Trophoblast cell (in vitro differentiated cells and primary cell): ENCODE measurements at regions not wholly inside any gene's neighbourhood (a gene's known extent, or its start where the extent isn't known, plus 50 kb on each side); places are given as distances from the start of the nearest gene placed in this dataset.

Experiments
- DNase-seq, 2 donors: peaks; one replicate each; pipeline ENCODE4 v3.0.0-alpha.2; 2016
- H2AFZ ChIP-seq: 2 replicates; pipeline ENCODE4 v1.6.1; 2013; ENCODE audit warnings: low read length, moderate library complexity, mild to moderate bottlenecking; ENCODE audit not compliant: insufficient read depth, poor library complexity
- H2AK5ac ChIP-seq: 2 replicates; pipeline ENCODE4 v1.6.1; 2013; ENCODE audit warnings: mild to moderate bottlenecking, low read length
- H2BK120ac ChIP-seq: 2 replicates; pipeline ENCODE4 v1.6.1; 2013; ENCODE audit warnings: low read length, mild to moderate bottlenecking, moderate library complexity; ENCODE audit not compliant: insufficient read depth, poor library complexity
- H2BK12ac ChIP-seq: 2 replicates; pipeline ENCODE4 v1.6.1; 2013; ENCODE audit warnings: mild to moderate bottlenecking, low read length, moderate library complexity
- H2BK5ac ChIP-seq: 2 replicates; pipeline ENCODE4 v1.6.1; 2013; ENCODE audit warnings: low read length, low read depth, moderate library complexity, mild to moderate bottlenecking; ENCODE audit not compliant: poor library complexity
- H3K14ac ChIP-seq: 2 replicates; pipeline ENCODE4 v1.6.1; 2013; ENCODE audit warnings: mild to moderate bottlenecking, low read length
- H3K18ac ChIP-seq: 2 replicates; pipeline ENCODE4 v1.6.1; 2013; ENCODE audit warnings: mild to moderate bottlenecking, low read length
- H3K23ac ChIP-seq: 2 replicates; pipeline ENCODE4 v1.6.1; 2013; ENCODE audit warnings: low read length
- H3K27ac ChIP-seq: 2 replicates; pipeline ENCODE4 v1.5.1; 2013; ENCODE audit warnings: low read depth, mild to moderate bottlenecking, inconsistent platforms, low read length, moderate library complexity
- H3K27me3 ChIP-seq: 2 replicates; pipeline ENCODE4 v1.6.1; 2013; ENCODE audit warnings: inconsistent platforms, mild to moderate bottlenecking, low read length, moderate library complexity; ENCODE audit not compliant: insufficient read depth
- H3K36me3 ChIP-seq, 2 experiments: 1 replicate in 1 of 2; 2 replicates in 1 of 2; pipeline ENCODE4 v1.6.1; 2013; ENCODE audit warnings: low read length in 2 of 2, mild to moderate bottlenecking in 2 of 2, moderate library complexity in 1 of 2; ENCODE audit not compliant: insufficient read depth in 2 of 2, control insufficient read depth in 1 of 2
- H3K4ac ChIP-seq: 2 replicates; pipeline ENCODE4 v1.6.1; 2013; ENCODE audit warnings: low read depth, mild to moderate bottlenecking, low read length, moderate library complexity
- H3K4me1 ChIP-seq, 2 experiments: 1 replicate in 1 of 2; 2 replicates in 1 of 2; pipeline ENCODE4 v1.6.1; 2013; ENCODE audit warnings: low read length in 2 of 2, mild to moderate bottlenecking in 2 of 2, moderate library complexity in 1 of 2; ENCODE audit not compliant: insufficient read depth in 2 of 2, control insufficient read depth in 1 of 2
- H3K4me2 ChIP-seq: 2 replicates; pipeline ENCODE4 v1.6.1; 2013; ENCODE audit warnings: inconsistent platforms, mild to moderate bottlenecking, low read length, moderate library complexity
- H3K4me3 ChIP-seq: 2 replicates; pipeline ENCODE4 v1.5.1; 2013; ENCODE audit warnings: mild to moderate bottlenecking, low read depth, low read length, inconsistent platforms
- H3K79me1 ChIP-seq: one replicate; pipeline ENCODE4 v1.6.1; 2013; ENCODE audit warnings: low read length
- H3K79me2 ChIP-seq: 2 replicates; pipeline ENCODE4 v1.6.1; 2013; ENCODE audit warnings: low read length, mild to moderate bottlenecking; ENCODE audit not compliant: control insufficient read depth, insufficient read depth, poor library complexity
- H3K9ac ChIP-seq: 2 replicates; pipeline ENCODE4 v1.6.1; 2013; ENCODE audit warnings: mild to moderate bottlenecking, low read length
- H3K9me3 ChIP-seq: 2 replicates; pipeline ENCODE4 v1.6.1; 2013; ENCODE audit warnings: low read depth, mild to moderate bottlenecking, control low read depth, inconsistent platforms, low read length; ENCODE audit not compliant: insufficient read depth
- H4K12ac ChIP-seq: 2 replicates; pipeline ENCODE4 v1.6.1; 2013; ENCODE audit warnings: low read depth, mild to moderate bottlenecking, low read length, moderate library complexity
- H4K8ac ChIP-seq: 2 replicates; pipeline ENCODE4 v1.6.1; 2013; ENCODE audit warnings: low read depth, mild to moderate bottlenecking, low read length, moderate library complexity
- H4K91ac ChIP-seq: one replicate; pipeline ENCODE4 v1.6.1; 2013; ENCODE audit warnings: low read depth, mild to moderate bottlenecking, low read length, moderate library complexity
- WGBS: extraction: QIAGEN DNeasy Blood & Tissue Kit; methylation state at CpG from one replicate; pipeline ENCODE4 v1.1.7; 2013; ENCODE audit warnings: missing lambda C conversion rate; ENCODE audit not compliant: insufficient read length, insufficient coverage; ENCODE audit errors: extremely low coverage; 5-methylcytosine and 5-hydroxymethylcytosine counted together

DNA sequence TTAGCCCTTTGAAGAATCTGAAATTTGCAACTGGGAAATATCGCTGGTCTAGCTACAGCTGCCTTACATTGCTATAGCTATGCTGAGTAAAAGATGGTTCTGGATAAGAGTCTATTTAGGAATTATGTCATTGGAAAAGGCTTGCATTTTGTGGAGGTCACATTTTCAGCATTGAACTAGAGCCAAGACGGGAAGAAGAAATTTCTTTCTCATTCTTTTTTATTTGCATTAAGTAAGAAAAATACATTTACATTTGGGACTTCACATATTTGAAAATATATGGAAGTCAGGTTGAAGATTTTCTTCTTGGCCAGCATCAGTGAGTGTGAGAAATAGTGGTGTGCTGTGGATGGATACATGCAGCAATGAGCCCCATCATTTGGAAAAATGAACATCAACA lies 291.6 kb downstream of the PTBP2 start:
- no peak overlapping the region for H2BK5ac ChIP-seq
- H3K18ac ChIP-seq = no peak overlapping the region
- no CpG with 5 or more reads among the region's 2 CpGs for WGBS
- no peak overlapping the region for H2AFZ ChIP-seq
- no peak overlapping the region for H4K91ac ChIP-seq
- no peak overlapping the region for H2BK12ac ChIP-seq
- H3K23ac ChIP-seq = no peak overlapping the region
- no peaks in the 10 kb centered on the region for H3K4me1 ChIP-seq
- no peak overlapping the region for H3K4me2 ChIP-seq
- H3K9me3 ChIP-seq = no peaks in the 10 kb centered on the region
- H2AK5ac ChIP-seq = no peak overlapping the region
- H3K36me3 ChIP-seq = no peaks in the 10 kb centered on the region
- H3K14ac ChIP-seq = no peak overlapping the region
- H4K8ac ChIP-seq = no peak overlapping the region
- H4K12ac ChIP-seq = no peak overlapping the region
- no peaks in the 10 kb centered on the region for H3K27me3 ChIP-seq
- no peak overlapping the region for H3K27ac ChIP-seq
- no peak overlapping the region for H2BK120ac ChIP-seq
- H3K4ac ChIP-seq = no peak overlapping the region
- no peak overlapping the region for H3K9ac ChIP-seq
- peak in 1 of 2 donors; percentile 36 for DNase-seq
- no peaks in the 10 kb centered on the region for H3K79me1 ChIP-seq
- H3K4me3 ChIP-seq = no peak overlapping the region
- H3K79me2 ChIP-seq = no peaks in the 10 kb centered on the region

DNA sequence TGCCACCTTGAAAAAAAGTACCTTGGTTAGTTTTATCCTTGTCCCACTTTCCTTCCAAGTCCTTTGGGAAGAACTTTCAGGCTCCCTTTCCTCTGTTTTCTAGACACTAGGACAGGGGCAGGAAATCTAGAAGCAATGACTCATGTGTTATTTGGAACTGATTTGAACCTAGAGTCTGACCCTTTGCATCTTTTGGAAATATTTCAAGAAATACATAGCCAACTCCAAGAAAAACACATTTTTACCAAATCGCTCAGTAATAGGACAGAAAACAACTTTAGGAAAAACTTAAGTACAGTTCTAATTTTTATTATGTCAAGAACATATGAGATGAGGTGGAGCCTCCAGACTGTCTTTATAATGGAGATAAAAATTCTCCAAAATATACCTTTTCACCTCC lies 292.4 kb downstream of the PTBP2 start:
- DNase-seq = no peak
- Histone ChIP-seq H3K4me3 (no peak overlapping the region), H3K9me3 (no peaks in the 10 kb centered on the region), H4K12ac (no peak overlapping the region), H3K23ac (no peak overlapping the region), H2AK5ac (no peak overlapping the region), H3K36me3 (no peaks in the 10 kb centered on the region), H2BK120ac (no peak overlapping the region), H3K79me2 (no peaks in the 10 kb centered on the region), H2AFZ (no peak overlapping the region), H3K4me1 (no peaks in the 10 kb centered on the region), H3K18ac (no peak overlapping the region), H3K27me3 (no peaks in the 10 kb centered on the region), H3K27ac (no peak overlapping the region), H2BK12ac (no peak overlapping the region), H3K79me1 (no peaks in the 10 kb centered on the region), H2BK5ac (no peak overlapping the region), H3K14ac (no peak overlapping the region), H4K91ac (no peak overlapping the region), H3K9ac (no peak overlapping the region), H3K4me2 (no peak overlapping the region), H4K8ac (no peak overlapping the region), H3K4ac (no peak overlapping the region)
- WGBS = no CpG with 5 or more reads among the region's 1 CpG

DNA sequence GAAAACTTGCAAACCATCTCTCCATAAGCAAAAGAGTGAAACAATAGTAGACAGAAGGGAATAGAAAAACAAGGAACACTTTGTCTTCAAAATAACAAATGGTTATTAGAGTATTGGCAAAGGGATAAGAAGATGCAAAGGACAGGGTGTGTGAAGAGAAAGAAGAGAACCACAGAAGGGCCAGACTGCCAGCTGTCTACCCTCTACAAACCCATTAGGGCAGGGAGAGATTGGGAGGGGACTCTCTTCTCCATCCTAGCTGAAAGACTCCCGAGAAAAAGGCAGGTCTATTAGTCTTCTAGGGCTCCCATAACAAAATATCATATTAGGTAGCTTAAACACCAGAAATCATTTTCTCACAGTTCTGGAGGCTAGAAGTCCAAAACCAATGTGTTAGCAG lies 292.8 kb downstream of the PTBP2 start:
- H2AFZ ChIP-seq = no peak overlapping the region
- no peak for DNase-seq
- no peak overlapping the region for H2BK120ac ChIP-seq
- no peak overlapping the region for H4K8ac ChIP-seq
- H4K12ac ChIP-seq = no peak overlapping the region
- H2BK12ac ChIP-seq = no peak overlapping the region
- no peak overlapping the region for H3K4ac ChIP-seq
- no peaks in the 10 kb centered on the region for H3K79me1 ChIP-seq
- H2BK5ac ChIP-seq = no peak overlapping the region
- H4K91ac ChIP-seq = no peak overlapping the region
- no peaks in the 10 kb centered on the region for H3K9me3 ChIP-seq
- no peaks in the 10 kb centered on the region for H3K27me3 ChIP-seq
- WGBS = no CpG with 5 or more reads among the region's 1 CpG
- H3K4me1 ChIP-seq = no peaks in the 10 kb centered on the region
- H3K4me2 ChIP-seq = no peak overlapping the region
- H3K14ac ChIP-seq = no peak overlapping the region
- no peak overlapping the region for H3K4me3 ChIP-seq
- H3K23ac ChIP-seq = no peak overlapping the region
- H2AK5ac ChIP-seq = no peak overlapping the region
- no peak overlapping the region for H3K9ac ChIP-seq
- no peak overlapping the region for H3K27ac ChIP-seq
- no peaks in the 10 kb centered on the region for H3K36me3 ChIP-seq
- H3K18ac ChIP-seq = no peak overlapping the region
- no peaks in the 10 kb centered on the region for H3K79me2 ChIP-seq

DNA sequence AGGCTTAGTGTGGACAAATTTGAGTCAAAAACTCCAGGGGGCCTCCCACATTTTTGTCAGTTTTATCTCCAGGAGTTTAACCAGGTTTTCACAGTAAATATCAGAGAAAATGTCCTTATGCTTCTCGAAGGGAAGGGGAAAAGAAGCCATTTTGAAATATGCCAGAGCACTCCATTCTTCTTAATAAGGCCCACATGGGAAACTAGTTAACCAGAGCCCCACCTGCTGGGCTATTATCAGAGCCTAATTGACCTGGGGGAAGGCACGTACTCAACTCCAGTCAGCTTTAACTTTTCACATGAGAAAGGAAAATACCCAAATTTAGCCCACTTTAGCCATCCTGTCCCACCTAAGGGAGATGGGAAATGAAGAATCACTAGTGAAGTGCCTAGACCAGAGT lies 296.3 kb downstream of the PTBP2 start:
- Histone ChIP-seq H3K27me3 (no peaks in the 10 kb centered on the region), H3K4me3 (no peak overlapping the region), H3K4ac (no peak overlapping the region), H3K9me3 (no peaks in the 10 kb centered on the region), H3K79me1 (no peaks in the 10 kb centered on the region), H3K23ac (no peak overlapping the region), H3K36me3 (no peaks in the 10 kb centered on the region), H3K4me1 (no peaks in the 10 kb centered on the region), H3K18ac (no peak overlapping the region), H2AFZ (no peak overlapping the region), H3K9ac (no peak overlapping the region), H3K79me2 (no peaks in the 10 kb centered on the region), H4K12ac (no peak overlapping the region), H4K8ac (no peak overlapping the region), H3K27ac (no peak overlapping the region), H2BK12ac (no peak overlapping the region), H4K91ac (no peak overlapping the region), H2BK5ac (no peak overlapping the region), H2BK120ac (no peak overlapping the region), H3K14ac (no peak overlapping the region), H2AK5ac (no peak overlapping the region), H3K4me2 (no peak overlapping the region)
- peak in 1 of 2 donors; percentile 38 for DNase-seq
- WGBS = no CpG with 5 or more reads among the region's 2 CpGs
